GM19463 (cell line): ENCODE measurements at regions not wholly inside any gene's neighbourhood (a gene's known extent, or its start where the extent isn't known, plus 50 kb on each side); places are given as distances from the start of the nearest gene placed in this dataset.

Experiments
- ATAC-seq: cut with Tn5 transposase; IDR thresholded peaks from one replicate; pipeline ENCODE4 v1.9.1; 2021; ENCODE audit warnings: mild to moderate bottlenecking, moderate library complexity; ENCODE audit not compliant: unreplicated experiment

- no peak for ATAC-seq
Measured at GRCh38 chr11:8323161-8323935, 59.7 kb upstream of the LMO1 start.

GRCh38 chr11:8321876-8322275, 58.2 kb upstream of the LMO1 start:
- ATAC-seq: no peak

GRCh38 chr11:8320076-8320475, 56.4 kb upstream of the LMO1 start:
- ATAC-seq: no peak

GRCh38 chr11:8318536-8318935, 54.9 kb upstream of the LMO1 start:
- ATAC-seq: no peak

GRCh38 chr11:8317159-8317558, 53.5 kb upstream of the LMO1 start:
- no peak for ATAC-seq

GRCh38 chr11:8315954-8316353, 52.3 kb upstream of the LMO1 start:
- no peak for ATAC-seq

GRCh38 chr11:8315463-8315862, 51.8 kb upstream of the LMO1 start:
- ATAC-seq: no peak

GRCh38 chr11:8314916-8315315, 51.2 kb upstream of the LMO1 start:
- ATAC-seq: no peak

- ATAC-seq: no peak
Measured at GRCh38 chr11:8313504-8314090, 49.9 kb upstream of the LMO1 start.
